Lower leg skin (tissue), 3 donors: ENCODE measurements at regions not wholly inside any gene's neighbourhood (a gene's known extent, or its start where the extent isn't known, plus 50 kb on each side); places are given as distances from the start of the nearest gene placed in this dataset.

Experiments
- CTCF ChIP-seq, 3 donors: fragments of 450-650 bp; IDR thresholded peaks; one replicate each; pipeline ENCODE4 v1.5.1; 2016; ENCODE audit warnings: antibody characterized with exemption in 3 of 3, mild to moderate bottlenecking in 3 of 3, moderate library complexity in 2 of 3
- POLR2A ChIP-seq, 2 donors: fragments of 450-650 bp; IDR thresholded peaks; one replicate each; pipeline ENCODE4 v1.6.1; 2016 to 2017; ENCODE audit warnings: antibody characterized with exemption in 2 of 2, mild to moderate bottlenecking in 1 of 2, moderate library complexity in 1 of 2

- TF ChIP-seq CTCF (IDR thresholded peaks at IDR 0.05), result no peak
- no peak for TF ChIP-seq POLR2A (IDR thresholded peaks at IDR 0.05)
These were observed 1228.8 kb upstream of the TMEM132C start for GRCh38 chr12:127038152-127038551.
